ENCODE measurements at regions not wholly inside any gene's neighbourhood (a gene's known extent, or its start where the extent isn't known, plus 50 kb on each side); places are given as distances from the start of the nearest gene placed in this dataset.
"Not testable (repeated sequence)": the region's sequence is repeated elsewhere in the genome, so short reads cannot be mapped to it uniquely, and the experiment has no call there.

GRCh38 chr22:22300946-22301345 is 56.4 kb downstream of the VPREB1 start:
- H3K4me1 ChIP-seq (ENCODE audit: control insufficient read depth, low read depth, low read length); H2AK5ac ChIP-seq (ENCODE audit: low read length); H4K5ac ChIP-seq (ENCODE audit: low read length); H3K9ac ChIP-seq (ENCODE audit: low read length); DNase-seq; H3K4me3 ChIP-seq (ENCODE audit: low read length); H3K79me2 ChIP-seq (ENCODE audit: control insufficient read depth, insufficient read depth, low read length); H3K56ac ChIP-seq (ENCODE audit: low read length); H3K36me3 ChIP-seq (ENCODE audit: control insufficient read depth, insufficient read depth, low read length); H3K18ac ChIP-seq (ENCODE audit: low read length); H2BK15ac ChIP-seq (replicated peaks; ENCODE audit: low read depth); H2BK5ac ChIP-seq (ENCODE audit: low read length); H4K8ac ChIP-seq (ENCODE audit: low read depth, low read length); H3K27me3 ChIP-seq (ENCODE audit: insufficient read depth, low read length, poor library complexity); H3K4me2 ChIP-seq (ENCODE audit: low read length); H3K4ac ChIP-seq (ENCODE audit: low read depth, low read length); H2BK120ac ChIP-seq (ENCODE audit: low read depth, low read length); H3K79me1 ChIP-seq (ENCODE audit: low read length); H3K27ac ChIP-seq (ENCODE audit: low read depth, low read length); H3K23ac ChIP-seq (ENCODE audit: low read length): not testable (repeated sequence)
- no CpG with 5 or more reads among the region's 1 CpG for WGBS (ENCODE audit: extremely low coverage, insufficient coverage, low lambda C conversion rate)

DNA sequence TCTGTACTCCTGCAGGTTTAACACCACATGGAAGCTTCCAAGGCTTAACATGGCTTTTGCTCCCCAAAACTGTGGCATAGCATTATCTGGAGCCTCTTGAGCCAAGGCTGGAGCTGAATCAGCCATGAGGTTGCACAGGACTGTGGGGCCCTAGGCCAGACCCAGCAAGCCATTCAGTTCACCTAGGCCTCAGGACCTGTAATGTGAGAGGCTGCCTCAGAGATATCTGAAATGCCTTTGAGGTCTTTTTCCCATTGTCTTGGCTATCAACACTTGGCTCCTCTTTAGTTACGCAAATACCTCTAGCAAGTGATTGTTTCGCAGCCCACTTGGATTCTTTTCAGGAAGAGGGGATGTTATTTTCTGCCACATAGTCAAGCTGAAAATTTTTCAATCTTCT is 72.0 kb downstream of the VPREB1 start:
- H3K4me1 ChIP-seq (ENCODE audit: control insufficient read depth, low read depth, low read length): no peaks in the 10 kb centered on the region
- no peak overlapping the region for H3K23ac ChIP-seq (ENCODE audit: low read length)
- no peak overlapping the region for H3K4me3 ChIP-seq (ENCODE audit: low read length)
- no peak overlapping the region for H2BK5ac ChIP-seq (ENCODE audit: low read length)
- WGBS (ENCODE audit: extremely low coverage, insufficient coverage, low lambda C conversion rate): no CpG with 5 or more reads among the region's 2 CpGs
- no peak overlapping the region for H2AK5ac ChIP-seq (ENCODE audit: low read length)
- H3K36me3 ChIP-seq (ENCODE audit: control insufficient read depth, insufficient read depth, low read length): no peaks in the 10 kb centered on the region
- H4K5ac ChIP-seq (ENCODE audit: low read length): no peak overlapping the region
- no peak overlapping the region for H4K8ac ChIP-seq (ENCODE audit: low read depth, low read length)
- no peak overlapping the region for H3K27ac ChIP-seq (ENCODE audit: low read depth, low read length)
- peak; percentile 79 for DNase-seq
- H3K4ac ChIP-seq (ENCODE audit: low read depth, low read length): no peak overlapping the region
- no peak overlapping the region for H3K56ac ChIP-seq (ENCODE audit: low read length)
- no peak overlapping the region for H3K18ac ChIP-seq (ENCODE audit: low read length)
- no peaks in the 10 kb centered on the region for H3K79me1 ChIP-seq (ENCODE audit: low read length)
- H3K4me2 ChIP-seq (ENCODE audit: low read length): no peak overlapping the region
- H3K9ac ChIP-seq (ENCODE audit: low read length): no peak overlapping the region
- H2BK120ac ChIP-seq (ENCODE audit: low read depth, low read length): no peak overlapping the region
- no peaks in the 10 kb centered on the region for H3K79me2 ChIP-seq (ENCODE audit: control insufficient read depth, insufficient read depth, low read length)
- H2BK15ac ChIP-seq (replicated peaks; ENCODE audit: low read depth): no peak overlapping the region
- H3K27me3 ChIP-seq (ENCODE audit: insufficient read depth, low read length, poor library complexity): no peaks in the 10 kb centered on the region

DNA sequence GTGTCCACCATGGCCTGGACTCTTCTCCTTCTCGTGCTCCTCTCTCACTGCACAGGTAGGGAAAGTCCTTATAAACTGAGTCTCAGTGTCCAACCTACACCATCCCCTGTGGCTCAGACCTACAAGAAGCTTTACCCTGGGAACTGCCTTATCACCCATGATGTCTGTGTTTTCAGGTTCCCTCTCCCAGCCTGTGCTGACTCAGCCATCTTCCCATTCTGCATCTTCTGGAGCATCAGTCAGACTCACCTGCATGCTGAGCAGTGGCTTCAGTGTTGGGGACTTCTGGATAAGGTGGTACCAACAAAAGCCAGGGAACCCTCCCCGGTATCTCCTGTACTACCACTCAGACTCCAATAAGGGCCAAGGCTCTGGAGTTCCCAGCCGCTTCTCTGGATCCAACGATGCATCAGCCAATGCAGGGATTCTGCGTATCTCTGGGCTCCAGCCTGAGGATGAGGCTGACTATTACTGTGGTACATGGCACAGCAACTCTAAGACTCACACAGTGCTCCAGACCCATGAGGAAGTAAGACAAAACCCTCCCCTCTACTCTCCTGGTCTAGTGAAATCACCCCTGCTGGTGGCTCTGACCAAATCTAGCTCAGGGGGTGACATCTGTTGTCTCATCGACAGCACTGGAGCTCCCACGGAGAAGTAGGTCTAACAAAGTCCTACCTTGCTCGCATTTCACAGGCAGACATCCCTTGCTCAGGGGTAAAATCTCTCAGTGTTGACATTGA is 74.3 kb downstream of the VPREB1 start:
- Histone ChIP-seq H3K4me2 (ENCODE audit: low read length) (no peak overlapping the region), H3K27ac (ENCODE audit: low read depth, low read length) (no peak overlapping the region), H3K9ac (ENCODE audit: low read length) (no peak overlapping the region), H3K27me3 (ENCODE audit: insufficient read depth, low read length, poor library complexity) (no peaks in the 10 kb centered on the region), H3K36me3 (ENCODE audit: control insufficient read depth, insufficient read depth, low read length) (no peaks in the 10 kb centered on the region), H4K5ac (ENCODE audit: low read length) (no peak overlapping the region), H2BK5ac (ENCODE audit: low read length) (no peak overlapping the region), H3K18ac (ENCODE audit: low read length) (no peak overlapping the region), H3K79me2 (ENCODE audit: control insufficient read depth, insufficient read depth, low read length) (no peaks in the 10 kb centered on the region), H2BK120ac (ENCODE audit: low read depth, low read length) (no peak overlapping the region), H3K79me1 (ENCODE audit: low read length) (no peaks in the 10 kb centered on the region), H4K8ac (ENCODE audit: low read depth, low read length) (no peak overlapping the region), H3K4ac (ENCODE audit: low read depth, low read length) (no peak overlapping the region), H3K4me1 (ENCODE audit: control insufficient read depth, low read depth, low read length) (no peaks in the 10 kb centered on the region), H3K56ac (ENCODE audit: low read length) (no peak overlapping the region), H2BK15ac (replicated peaks; ENCODE audit: low read depth) (no peak overlapping the region), H2AK5ac (ENCODE audit: low read length) (no peak overlapping the region), H3K23ac (ENCODE audit: low read length) (no peak overlapping the region), H3K4me3 (ENCODE audit: low read length) (no peak overlapping the region)
- WGBS (ENCODE audit: extremely low coverage, insufficient coverage, low lambda C conversion rate): no CpG with 5 or more reads among the region's 8 CpGs
- DNase-seq: no peak

- not testable (repeated sequence) for H2BK5ac ChIP-seq (ENCODE audit: low read length); H2BK15ac ChIP-seq (replicated peaks; ENCODE audit: low read depth); H3K18ac ChIP-seq (ENCODE audit: low read length); H3K23ac ChIP-seq (ENCODE audit: low read length); H3K9ac ChIP-seq (ENCODE audit: low read length); H3K56ac ChIP-seq (ENCODE audit: low read length); H2AK5ac ChIP-seq (ENCODE audit: low read length); H3K4ac ChIP-seq (ENCODE audit: low read depth, low read length); H3K4me3 ChIP-seq (ENCODE audit: low read length); H3K79me2 ChIP-seq (ENCODE audit: control insufficient read depth, insufficient read depth, low read length); H3K27ac ChIP-seq (ENCODE audit: low read depth, low read length); H3K79me1 ChIP-seq (ENCODE audit: low read length); H4K8ac ChIP-seq (ENCODE audit: low read depth, low read length); H3K4me1 ChIP-seq (ENCODE audit: control insufficient read depth, low read depth, low read length); H3K27me3 ChIP-seq (ENCODE audit: insufficient read depth, low read length, poor library complexity); H4K5ac ChIP-seq (ENCODE audit: low read length); H2BK120ac ChIP-seq (ENCODE audit: low read depth, low read length); H3K4me2 ChIP-seq (ENCODE audit: low read length); H3K36me3 ChIP-seq (ENCODE audit: control insufficient read depth, insufficient read depth, low read length)
- no CpG with 5 or more reads among the region's 11 CpGs for WGBS (ENCODE audit: extremely low coverage, insufficient coverage, low lambda C conversion rate)
- DNase-seq: peak; percentile 83
Measured at GRCh38 chr22:22321743-22322611, 77.4 kb downstream of the VPREB1 start.

DNA sequence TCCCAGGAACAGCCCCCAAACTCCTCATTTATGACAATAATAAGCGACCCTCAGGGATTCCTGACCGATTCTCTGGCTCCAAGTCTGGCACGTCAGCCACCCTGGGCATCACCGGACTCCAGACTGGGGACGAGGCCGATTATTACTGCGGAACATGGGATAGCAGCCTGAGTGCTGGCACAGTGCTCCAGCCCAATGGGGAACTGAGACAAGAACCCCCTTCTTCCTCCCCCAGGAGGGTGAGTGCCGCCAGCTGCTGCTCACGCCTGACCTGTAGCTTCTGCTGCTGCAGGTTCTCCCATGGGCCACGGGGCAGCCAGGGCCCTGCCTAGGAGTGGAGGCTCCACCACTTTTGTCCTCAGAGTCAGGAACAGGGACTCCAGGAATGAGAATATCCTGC is 78.2 kb downstream of the VPREB1 start:
- no peak overlapping the region for H4K5ac ChIP-seq (ENCODE audit: low read length)
- no peak overlapping the region for H3K9ac ChIP-seq (ENCODE audit: low read length)
- no peak overlapping the region for H2BK120ac ChIP-seq (ENCODE audit: low read depth, low read length)
- H2BK5ac ChIP-seq (ENCODE audit: low read length): no peak overlapping the region
- no peaks in the 10 kb centered on the region for H3K79me2 ChIP-seq (ENCODE audit: control insufficient read depth, insufficient read depth, low read length)
- no peaks in the 10 kb centered on the region for H3K36me3 ChIP-seq (ENCODE audit: control insufficient read depth, insufficient read depth, low read length)
- no peak overlapping the region for H3K18ac ChIP-seq (ENCODE audit: low read length)
- no peak for DNase-seq
- no peak overlapping the region for H3K4me2 ChIP-seq (ENCODE audit: low read length)
- H3K23ac ChIP-seq (ENCODE audit: low read length): no peak overlapping the region
- H3K27me3 ChIP-seq (ENCODE audit: insufficient read depth, low read length, poor library complexity): no peaks in the 10 kb centered on the region
- no peak overlapping the region for H4K8ac ChIP-seq (ENCODE audit: low read depth, low read length)
- no peaks in the 10 kb centered on the region for H3K79me1 ChIP-seq (ENCODE audit: low read length)
- no CpG with 5 or more reads among the region's 10 CpGs for WGBS (ENCODE audit: extremely low coverage, insufficient coverage, low lambda C conversion rate)
- no peak overlapping the region for H2BK15ac ChIP-seq (replicated peaks; ENCODE audit: low read depth)
- H3K27ac ChIP-seq (ENCODE audit: low read depth, low read length): no peak overlapping the region
- H3K4ac ChIP-seq (ENCODE audit: low read depth, low read length): no peak overlapping the region
- H3K4me3 ChIP-seq (ENCODE audit: low read length): no peak overlapping the region
- H2AK5ac ChIP-seq (ENCODE audit: low read length): no peak overlapping the region
- H3K56ac ChIP-seq (ENCODE audit: low read length): no peak overlapping the region
- H3K4me1 ChIP-seq (ENCODE audit: control insufficient read depth, low read depth, low read length): no peaks in the 10 kb centered on the region
